ENCODE measurements at regions not wholly inside any gene's neighbourhood (a gene's known extent, or its start where the extent isn't known, plus 50 kb on each side); places are given as distances from the start of the nearest gene placed in this dataset.
"Not testable (repeated sequence)": the region's sequence is repeated elsewhere in the genome, so short reads cannot be mapped to it uniquely, and the experiment has no call there.

DNA sequence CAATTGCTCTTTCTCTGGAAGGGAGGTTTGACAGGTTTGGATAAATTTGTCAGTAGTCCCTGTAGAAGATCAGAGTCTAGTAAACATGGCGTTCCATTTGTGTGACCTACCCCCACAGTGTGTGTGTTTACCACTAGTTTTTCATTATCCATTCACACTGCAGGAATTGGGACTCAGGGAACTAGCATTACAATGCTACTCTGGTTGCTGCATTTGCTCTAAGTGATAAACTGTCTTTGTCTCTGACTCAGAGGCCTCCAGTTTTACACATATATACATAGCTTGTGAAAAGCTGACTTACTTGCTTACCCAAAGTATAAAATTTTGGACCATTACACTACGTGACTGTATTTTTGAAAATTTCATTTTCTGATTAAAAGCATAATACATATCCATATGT is 1604.0 kb downstream of the REEP3 start:
- no peak for DNase-seq (ENCODE audit: low read depth, low spot score)

DNA sequence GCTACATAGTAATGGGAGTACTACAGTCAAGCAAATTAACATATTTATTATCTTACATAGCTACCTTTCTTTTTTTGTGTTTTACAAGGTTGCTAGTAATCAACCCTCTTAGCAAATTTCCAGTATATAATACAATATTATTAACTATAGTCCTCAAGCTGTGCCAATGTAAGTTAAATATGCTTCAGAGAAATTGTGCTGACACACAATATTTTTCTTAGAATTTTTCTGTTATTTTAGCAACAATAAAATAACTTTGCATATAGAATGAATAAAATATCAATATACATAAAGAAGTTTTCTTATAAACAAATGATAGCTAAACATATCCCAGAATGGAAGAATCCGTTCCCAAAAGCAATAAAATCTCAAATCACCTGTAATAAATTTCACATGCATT is 1605.1 kb downstream of the REEP3 start:
- DNase-seq (ENCODE audit: low read depth, low spot score): no peak

DNA sequence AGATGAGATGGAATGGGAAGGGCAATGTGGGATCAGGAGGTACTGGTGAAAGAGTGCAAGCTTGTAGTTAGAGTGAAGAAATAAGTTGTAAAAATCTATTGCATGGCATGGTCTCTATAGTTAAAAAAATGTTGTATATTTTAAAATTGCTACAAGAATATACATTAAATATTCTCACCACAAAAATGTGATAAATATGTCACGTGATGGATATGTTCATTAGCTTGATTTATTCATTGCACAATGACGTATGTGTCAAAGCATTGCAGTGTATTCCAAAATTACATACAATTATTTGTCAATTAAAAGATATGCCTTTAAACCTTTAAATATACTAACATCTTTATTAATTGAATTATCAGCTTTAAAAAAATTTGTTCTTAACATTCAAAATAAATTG is 1607.1 kb downstream of the REEP3 start:
- no peak for DNase-seq (ENCODE audit: low read depth, low spot score)

DNA sequence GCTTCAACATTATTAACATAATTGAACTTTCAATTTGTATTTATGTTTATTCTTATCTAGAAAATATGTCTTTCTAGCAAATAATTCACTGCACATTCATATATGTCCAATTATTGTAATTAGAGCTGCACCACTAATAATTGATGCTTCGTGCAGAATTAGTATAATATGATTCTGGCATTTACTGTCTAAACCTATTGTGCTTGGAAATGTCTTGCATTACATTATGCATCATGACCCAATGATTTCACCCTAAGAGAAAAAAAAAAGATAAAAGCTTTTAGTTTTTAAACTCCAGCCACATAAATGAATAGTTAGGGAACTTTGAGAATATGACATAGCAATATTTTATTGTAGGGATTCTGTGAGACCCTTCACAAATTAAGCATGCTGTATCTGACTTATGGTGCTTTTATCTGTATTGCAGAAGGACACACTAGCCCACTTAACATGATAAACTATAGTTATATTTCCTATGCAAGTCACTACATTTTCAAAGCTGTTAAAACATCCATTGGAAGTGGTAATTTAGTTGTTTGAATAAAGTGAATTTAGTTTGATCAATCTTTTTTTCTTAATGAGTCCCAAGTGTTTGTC is 1609.1 kb downstream of the REEP3 start:
- DNase-seq (ENCODE audit: low read depth, low spot score): no peak

DNA sequence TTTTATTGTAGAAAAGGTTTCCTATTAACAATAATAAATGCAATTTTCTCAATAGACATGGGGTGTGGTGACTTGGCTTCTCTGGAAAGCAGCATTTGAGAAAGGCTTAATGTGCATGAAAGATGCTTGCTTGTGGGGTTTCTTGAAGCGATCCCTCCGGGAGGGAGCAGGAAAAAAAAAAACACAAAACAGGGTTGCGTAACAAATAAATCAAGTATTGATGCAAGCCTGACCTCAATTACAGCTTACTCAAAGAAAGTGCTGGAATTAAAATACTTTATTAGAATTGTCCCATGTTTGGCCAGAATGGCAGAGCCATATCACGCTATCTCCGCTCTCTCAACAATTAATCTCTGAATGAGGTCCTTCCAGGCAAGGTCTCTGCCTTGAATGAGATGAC is 1612.5 kb downstream of the REEP3 start:
- DNase-seq (ENCODE audit: low read depth, low spot score): no peak

GRCh38 chr10:65135508-65135907 is 1614.3 kb downstream of the REEP3 start:
- DNase-seq (ENCODE audit: low read depth, low spot score): no peak

- DNase-seq (ENCODE audit: low read depth, low spot score): no peak
These were observed 1621.6 kb downstream of the REEP3 start for GRCh38 chr10:65142641-65143435.

GRCh38 chr10:65143723-65144122 is 1622.5 kb downstream of the REEP3 start:
- DNase-seq (ENCODE audit: low read depth, low spot score): no peak

GRCh38 chr10:65149878-65150277 is 1628.7 kb downstream of the REEP3 start:
- no peak for DNase-seq (ENCODE audit: low read depth, low spot score)

GRCh38 chr10:65166272-65166671 is 1645.1 kb downstream of the REEP3 start:
- no peak for DNase-seq (ENCODE audit: low read depth, low spot score)

GRCh38 chr10:65172249-65172648 is 1651.0 kb downstream of the REEP3 start:
- no peak for DNase-seq (ENCODE audit: low read depth, low spot score)

- DNase-seq (ENCODE audit: low read depth, low spot score): no peak
These were observed 1655.8 kb downstream of the REEP3 start for GRCh38 chr10:65176994-65177393.

- no peak for DNase-seq (ENCODE audit: low read depth, low spot score)
These were observed 1662.0 kb downstream of the REEP3 start for GRCh38 chr10:65183236-65183635.

DNA sequence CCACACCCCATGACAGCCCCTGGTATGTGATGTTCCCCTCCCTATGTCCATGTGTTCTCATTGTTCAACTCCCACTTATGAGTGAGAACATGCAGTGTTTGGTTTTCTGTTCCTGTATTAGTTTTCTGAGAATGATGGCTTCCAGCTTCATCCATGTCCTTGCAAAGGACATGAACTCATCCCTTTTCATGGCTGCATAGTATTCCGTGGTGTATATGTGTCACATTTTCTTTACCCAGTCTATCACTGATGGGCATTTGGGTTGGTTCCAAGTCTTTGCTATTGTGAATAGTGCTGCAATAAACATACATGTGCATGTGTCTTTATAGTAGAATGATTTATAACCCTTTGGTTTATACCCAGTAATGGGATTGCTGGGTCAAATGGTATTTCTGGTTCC is 1665.5 kb downstream of the REEP3 start:
- DNase-seq (ENCODE audit: low read depth, low spot score): not testable (repeated sequence)

DNA sequence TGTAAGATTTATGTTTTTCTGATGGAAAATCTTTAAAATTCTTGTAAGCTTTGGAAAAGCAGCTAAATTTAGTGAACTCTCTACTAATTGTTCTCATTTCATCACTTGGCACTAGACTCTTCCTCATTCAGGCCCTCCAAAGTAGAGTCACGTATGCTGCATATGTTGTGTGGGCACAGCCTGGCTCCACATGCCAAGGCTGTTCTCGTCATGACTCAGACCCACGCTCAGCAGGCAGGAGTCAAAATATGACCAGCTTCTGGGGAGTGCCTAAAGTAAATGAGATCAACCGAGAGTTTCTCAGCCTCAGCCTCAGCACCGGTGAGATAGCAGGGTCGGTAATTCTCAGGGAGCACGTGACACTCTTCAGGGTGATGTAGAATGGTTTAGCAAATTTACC is 1672.9 kb downstream of the REEP3 start:
- DNase-seq (ENCODE audit: low read depth, low spot score): no peak

- DNase-seq (ENCODE audit: low read depth, low spot score): no peak
These were observed 1673.4 kb downstream of the REEP3 start for GRCh38 chr10:65194555-65194954.

- no peak for DNase-seq (ENCODE audit: low read depth, low spot score)
These were observed 1674.9 kb downstream of the REEP3 start for GRCh38 chr10:65196111-65196510.

GRCh38 chr10:65197935-65198334 is 1676.7 kb downstream of the REEP3 start:
- DNase-seq (ENCODE audit: low read depth, low spot score): no peak

GRCh38 chr10:65201491-65201890 is 1680.3 kb downstream of the REEP3 start:
- DNase-seq (ENCODE audit: low read depth, low spot score): no peak

DNA sequence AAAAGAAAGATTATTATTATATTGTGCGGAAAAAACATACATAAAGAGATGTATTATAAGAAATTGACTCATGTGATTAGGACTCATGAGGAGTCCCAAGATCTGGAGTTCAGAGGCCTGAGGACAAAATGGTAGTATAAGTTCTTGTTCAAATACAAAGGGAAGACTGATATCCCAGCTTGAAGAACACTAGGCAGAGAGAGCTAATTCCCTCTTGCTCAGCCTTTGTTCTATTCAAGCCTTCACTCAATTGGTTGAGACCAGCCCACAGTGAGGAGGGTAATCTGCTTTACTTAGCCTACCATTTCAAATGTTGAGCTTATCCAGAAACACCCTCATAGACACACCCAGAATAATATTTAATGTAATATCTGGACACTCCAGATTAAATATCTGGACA is 1683.8 kb downstream of the REEP3 start:
- DNase-seq (ENCODE audit: low read depth, low spot score): no peak

DNA sequence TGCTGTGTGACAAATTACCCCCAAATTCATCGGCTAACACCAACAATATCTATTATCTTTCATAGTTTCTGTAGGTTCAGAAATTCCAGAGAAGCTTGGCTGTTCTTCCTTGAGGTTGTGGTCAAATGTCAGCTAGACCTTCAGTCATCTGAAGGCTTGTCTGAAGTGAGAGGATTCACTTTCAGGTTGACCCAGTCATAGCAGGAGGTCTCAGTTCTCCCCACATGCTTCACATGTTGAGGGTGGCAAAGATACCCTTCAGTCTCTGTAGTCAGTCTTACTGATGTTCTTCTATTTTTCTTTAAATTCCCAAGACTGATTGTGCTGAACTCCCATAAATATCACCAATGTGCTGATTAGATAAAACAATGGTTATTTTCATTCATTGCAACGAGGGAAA is 1692.0 kb downstream of the REEP3 start:
- DNase-seq (ENCODE audit: low read depth, low spot score): no peak

- DNase-seq (ENCODE audit: low read depth, low spot score): no peak
These were observed 1698.2 kb downstream of the REEP3 start for GRCh38 chr10:65219444-65219843.

DNA sequence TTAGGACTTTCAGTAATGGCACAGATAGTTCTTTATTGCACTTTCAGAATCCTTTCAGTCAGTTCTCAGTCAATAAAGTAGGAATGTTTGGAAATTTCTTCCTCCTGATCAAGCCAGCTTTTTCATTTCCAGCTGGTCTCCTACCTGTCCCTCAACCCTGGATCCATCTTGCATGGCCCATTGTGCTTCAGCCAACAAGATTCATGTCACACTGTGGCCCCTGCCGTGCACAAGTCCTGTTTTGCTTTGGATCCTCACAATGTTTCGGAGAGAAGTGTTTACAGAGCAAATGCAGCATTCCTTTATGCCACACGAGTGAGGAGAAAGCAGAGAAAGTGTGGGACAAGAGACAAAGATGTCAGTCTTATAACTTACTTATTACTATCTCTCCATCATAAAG is 1694.7 kb upstream of the LRRTM3 start:
- DNase-seq (ENCODE audit: low read depth, low spot score): no peak

DNA sequence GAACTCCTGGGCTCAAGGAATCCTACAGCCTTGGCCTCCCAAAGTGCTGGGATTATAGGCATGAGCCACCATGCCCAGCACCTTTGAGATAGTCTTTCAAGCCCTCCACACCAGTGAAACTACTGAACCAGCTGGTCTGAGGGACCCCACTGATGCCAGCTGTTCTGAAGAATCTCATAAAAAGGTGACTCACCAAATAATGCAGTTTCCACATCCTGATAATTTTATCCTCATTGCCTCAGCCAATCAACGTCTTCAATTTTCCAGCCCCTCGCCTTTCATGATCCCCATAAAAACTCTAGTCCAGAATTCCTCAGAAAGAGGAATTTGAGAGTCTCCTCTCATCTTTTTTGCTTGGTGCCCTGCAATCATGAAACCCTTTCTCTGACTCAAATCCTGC is 1691.6 kb upstream of the LRRTM3 start:
- DNase-seq (ENCODE audit: low read depth, low spot score): no peak

Measured in iPS DF 19.7 (cell line).